Uterus (tissue), 2 donors: ENCODE measurements at regions not wholly inside any gene's neighbourhood (a gene's known extent, or its start where the extent isn't known, plus 50 kb on each side); places are given as distances from the start of the nearest gene placed in this dataset.

Source experiments
- POLR2A ChIP-seq, 2 donors: fragments of 450-650 bp; IDR thresholded peaks; one replicate each; pipeline ENCODE4 v1.6.1; 2016; ENCODE audit warnings: antibody characterized with exemption in 2 of 2, mild to moderate bottlenecking in 1 of 2, moderate library complexity in 1 of 2
- TF ChIP-seq, protein P1 (sequence below), 4 experiments: fragments of 200-600 bp in 2 of 4; fragments of 450-650 bp in 2 of 4; sonication (generic) in 2 of 4; IDR thresholded peaks; one replicate each; pipeline ENCODE4 v1.5.1; 2016 to 2019; ENCODE audit warnings: antibody characterized with exemption in 4 of 4, mild to moderate bottlenecking in 2 of 4, moderate library complexity in 1 of 4

DNA sequence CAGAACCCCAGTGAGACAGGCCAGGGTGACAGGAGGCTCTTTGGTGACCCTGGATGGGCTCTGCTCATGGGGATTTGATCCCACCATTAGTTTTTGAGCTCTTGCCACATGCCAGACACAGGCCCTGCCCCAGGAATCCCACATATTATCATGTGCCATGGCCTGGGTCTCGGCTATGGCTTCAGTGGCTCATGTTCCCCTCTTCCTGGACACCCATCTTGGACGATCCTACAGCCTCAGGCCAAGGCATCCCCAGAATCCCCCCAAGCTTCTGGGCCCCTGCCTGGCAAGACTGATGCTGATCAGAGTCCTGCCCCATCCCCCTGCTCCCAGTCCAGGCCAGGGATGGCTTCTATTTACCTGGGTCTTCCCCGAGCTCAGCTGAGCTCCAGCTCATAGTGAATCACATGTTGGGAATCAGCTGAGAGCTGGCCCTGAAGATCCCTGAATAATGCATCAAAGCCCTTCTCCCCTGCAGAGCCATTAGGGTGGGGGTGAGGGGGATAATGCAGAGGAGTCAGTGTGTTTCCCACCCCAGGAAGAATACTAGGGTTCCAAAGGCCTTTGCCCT is 50.9 kb upstream of the CHRNB4 start:
- TF ChIP-seq, protein P1, sequence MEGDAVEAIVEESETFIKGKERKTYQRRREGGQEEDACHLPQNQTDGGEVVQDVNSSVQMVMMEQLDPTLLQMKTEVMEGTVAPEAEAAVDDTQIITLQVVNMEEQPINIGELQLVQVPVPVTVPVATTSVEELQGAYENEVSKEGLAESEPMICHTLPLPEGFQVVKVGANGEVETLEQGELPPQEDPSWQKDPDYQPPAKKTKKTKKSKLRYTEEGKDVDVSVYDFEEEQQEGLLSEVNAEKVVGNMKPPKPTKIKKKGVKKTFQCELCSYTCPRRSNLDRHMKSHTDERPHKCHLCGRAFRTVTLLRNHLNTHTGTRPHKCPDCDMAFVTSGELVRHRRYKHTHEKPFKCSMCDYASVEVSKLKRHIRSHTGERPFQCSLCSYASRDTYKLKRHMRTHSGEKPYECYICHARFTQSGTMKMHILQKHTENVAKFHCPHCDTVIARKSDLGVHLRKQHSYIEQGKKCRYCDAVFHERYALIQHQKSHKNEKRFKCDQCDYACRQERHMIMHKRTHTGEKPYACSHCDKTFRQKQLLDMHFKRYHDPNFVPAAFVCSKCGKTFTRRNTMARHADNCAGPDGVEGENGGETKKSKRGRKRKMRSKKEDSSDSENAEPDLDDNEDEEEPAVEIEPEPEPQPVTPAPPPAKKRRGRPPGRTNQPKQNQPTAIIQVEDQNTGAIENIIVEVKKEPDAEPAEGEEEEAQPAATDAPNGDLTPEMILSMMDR (IDR thresholded peaks at IDR 0.05) = no peak
- no peak for TF ChIP-seq POLR2A (IDR thresholded peaks at IDR 0.05)
